ENCODE measurements at regions not wholly inside any gene's neighbourhood (a gene's known extent, or its start where the extent isn't known, plus 50 kb on each side); places are given as distances from the start of the nearest gene placed in this dataset.

DNA sequence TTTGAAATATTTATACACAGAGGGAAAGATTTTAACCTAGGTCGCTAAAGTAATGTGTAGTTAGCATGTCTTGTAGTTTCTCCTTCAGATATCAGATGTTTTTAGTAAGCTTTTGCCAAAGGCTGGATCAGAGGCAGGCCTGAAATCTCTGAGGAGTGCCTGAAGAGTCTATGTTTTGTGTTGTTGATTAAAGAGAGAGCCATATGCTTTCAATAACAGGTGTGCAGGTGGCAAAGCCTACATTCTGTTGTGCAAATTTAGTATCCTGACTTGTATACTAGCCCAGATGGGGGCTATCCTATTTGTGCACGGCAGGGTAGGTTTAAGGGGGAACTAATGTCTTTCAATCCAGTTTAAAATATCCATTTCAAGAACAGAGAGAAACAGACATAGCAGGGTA lies 167.1 kb upstream of the ATXN1 start:
- TF ChIP-seq POLR2AphosphoS5 (IDR thresholded peaks at IDR 0.05), result no peak
- TF ChIP-seq, protein P1, sequence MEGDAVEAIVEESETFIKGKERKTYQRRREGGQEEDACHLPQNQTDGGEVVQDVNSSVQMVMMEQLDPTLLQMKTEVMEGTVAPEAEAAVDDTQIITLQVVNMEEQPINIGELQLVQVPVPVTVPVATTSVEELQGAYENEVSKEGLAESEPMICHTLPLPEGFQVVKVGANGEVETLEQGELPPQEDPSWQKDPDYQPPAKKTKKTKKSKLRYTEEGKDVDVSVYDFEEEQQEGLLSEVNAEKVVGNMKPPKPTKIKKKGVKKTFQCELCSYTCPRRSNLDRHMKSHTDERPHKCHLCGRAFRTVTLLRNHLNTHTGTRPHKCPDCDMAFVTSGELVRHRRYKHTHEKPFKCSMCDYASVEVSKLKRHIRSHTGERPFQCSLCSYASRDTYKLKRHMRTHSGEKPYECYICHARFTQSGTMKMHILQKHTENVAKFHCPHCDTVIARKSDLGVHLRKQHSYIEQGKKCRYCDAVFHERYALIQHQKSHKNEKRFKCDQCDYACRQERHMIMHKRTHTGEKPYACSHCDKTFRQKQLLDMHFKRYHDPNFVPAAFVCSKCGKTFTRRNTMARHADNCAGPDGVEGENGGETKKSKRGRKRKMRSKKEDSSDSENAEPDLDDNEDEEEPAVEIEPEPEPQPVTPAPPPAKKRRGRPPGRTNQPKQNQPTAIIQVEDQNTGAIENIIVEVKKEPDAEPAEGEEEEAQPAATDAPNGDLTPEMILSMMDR (IDR thresholded peaks at IDR 0.05), result no peak
- TF ChIP-seq POLR2A (IDR thresholded peaks at IDR 0.05; ENCODE audit: low read depth), result no peak
- TF ChIP-seq EP300 (IDR thresholded peaks at IDR 0.05), result no peak

All from esophagus muscularis mucosa (tissue), 4 donors.